Right forelimb (tissue), 1 donor: ENCODE measurements at regions not wholly inside any gene's neighbourhood (a gene's known extent, or its start where the extent isn't known, plus 50 kb on each side); places are given as distances from the start of the nearest gene placed in this dataset.
"Not testable (repeated sequence)": the region's sequence is repeated elsewhere in the genome, so short reads cannot be mapped to it uniquely, and the experiment has no call there.

Experiments used
- DNase-seq: peaks from one replicate; pipeline ENCODE4 v3.0.0-alpha.2; 2018

- no peak for DNase-seq
Measured at GRCh38 chr10:129059977-129060376, 407.1 kb upstream of the MGMT start.

GRCh38 chr10:129063212-129063611 is 403.8 kb upstream of the MGMT start:
- no peak for DNase-seq

- no peak for DNase-seq
Measured at GRCh38 chr10:129063877-129064276, 403.2 kb upstream of the MGMT start.

GRCh38 chr10:129066529-129066928 is 400.5 kb upstream of the MGMT start:
- DNase-seq, result not testable (repeated sequence)

- not testable (repeated sequence) for DNase-seq
Measured at GRCh38 chr10:129071411-129071810, 395.6 kb upstream of the MGMT start.

- no peak for DNase-seq
Measured at GRCh38 chr10:129074939-129075338, 392.1 kb upstream of the MGMT start.

- no peak for DNase-seq
Measured at GRCh38 chr10:129075508-129075907, 391.5 kb upstream of the MGMT start.

- no peak for DNase-seq
Measured at GRCh38 chr10:129075927-129076326, 391.1 kb upstream of the MGMT start.

GRCh38 chr10:129078346-129078745 is 388.7 kb upstream of the MGMT start:
- no peak for DNase-seq

- DNase-seq, result no peak
Measured at GRCh38 chr10:129078746-129079145, 388.3 kb upstream of the MGMT start.

GRCh38 chr10:129079705-129080104 is 387.3 kb upstream of the MGMT start:
- no peak for DNase-seq

- no peak for DNase-seq
Measured at GRCh38 chr10:129085811-129086210, 381.2 kb upstream of the MGMT start.

- no peak for DNase-seq
Measured at GRCh38 chr10:129089341-129089740, 377.7 kb upstream of the MGMT start.

- DNase-seq, result no peak
Measured at GRCh38 chr10:129090165-129090564, 376.9 kb upstream of the MGMT start.

- no peak for DNase-seq
Measured at GRCh38 chr10:129090618-129091366, 376.2 kb upstream of the MGMT start.

- no peak for DNase-seq
Measured at GRCh38 chr10:129093641-129094040, 373.4 kb upstream of the MGMT start.

GRCh38 chr10:129094233-129094632 is 372.8 kb upstream of the MGMT start:
- no peak for DNase-seq

GRCh38 chr10:129094861-129095260 is 372.2 kb upstream of the MGMT start:
- no peak for DNase-seq

GRCh38 chr10:129095680-129096064 is 371.4 kb upstream of the MGMT start:
- no peak for DNase-seq

- no peak for DNase-seq
Measured at GRCh38 chr10:129096065-129096984, 370.7 kb upstream of the MGMT start.

- no peak for DNase-seq
Measured at GRCh38 chr10:129097776-129098330, 369.2 kb upstream of the MGMT start.

- DNase-seq, result no peak
Measured at GRCh38 chr10:129098517-129098916, 368.5 kb upstream of the MGMT start.

GRCh38 chr10:129099486-129099885 is 367.6 kb upstream of the MGMT start:
- no peak for DNase-seq

- no peak for DNase-seq
Measured at GRCh38 chr10:129099992-129100391, 367.0 kb upstream of the MGMT start.
